Mucosa of descending colon (tissue), 3 donors: ENCODE measurements at regions not wholly inside any gene's neighbourhood (a gene's known extent, or its start where the extent isn't known, plus 50 kb on each side); places are given as distances from the start of the nearest gene placed in this dataset.

Experiments
- ATAC-seq: fragments of 200-7000 bp; cut with Tn5 transposase; one replicate; pipeline ENCODE4 v1.9.1; 2020; ENCODE audit warnings: mild to moderate bottlenecking, moderate library complexity
- DNase-seq, 3 donors: peaks; one replicate each; pipeline ENCODE4 v3.0.0-alpha.2; 2020
- H3K36me3 ChIP-seq: fragments of 200-600 bp; one replicate; pipeline ENCODE4 v1.8.0; 2021; ENCODE audit warnings: low read depth, mild to moderate bottlenecking
- H3K4me1 ChIP-seq: fragments of 200-600 bp; one replicate; pipeline ENCODE4 v1.8.0; 2021; ENCODE audit warnings: low read depth, mild to moderate bottlenecking
- H3K4me3 ChIP-seq: fragments of 200-600 bp; one replicate; pipeline ENCODE4 v1.8.0; 2021; ENCODE audit warnings: mild to moderate bottlenecking
- H3K9me3 ChIP-seq: fragments of 200-600 bp; one replicate; pipeline ENCODE4 v1.8.0; 2021; ENCODE audit warnings: mild to moderate bottlenecking
- CTCF ChIP-seq: fragments of 200-600 bp; IDR thresholded peaks from one replicate; pipeline ENCODE4 v1.8.0; 2022; ENCODE audit warnings: antibody characterized with exemption, mild to moderate bottlenecking
- intact Hi-C, 2 donors: fragments of 100-400 bp; cut with DNase I in 1 of 2; cut with micrococcal nuclease in 1 of 2; formaldehyde crosslinking; loops; one replicate each; pipeline versions ENCODE4 v1.11.0 to v1.11.1; 2022; cut with DNase I, micrococcal nuclease
- donor health status: DM: no; HTN: no; CAD: no; lungs with moderate emphysema.
- donor health status: DM: no; HTN: no; CAD: no.
- donor health status: DM: no; HTN: yes; CAD: no.

- no peaks in the 10 kb centered on the region for H3K9me3 ChIP-seq
- no peaks in the 10 kb centered on the region for H3K36me3 ChIP-seq
- intact Hi-C loops = no loop called here
- TF ChIP-seq CTCF = no peak
- no peaks in the 10 kb centered on the region for H3K4me1 ChIP-seq
- ATAC-seq (peak; percentile 65), DNase-seq (no peak)
- no peak overlapping the region for H3K4me3 ChIP-seq
Measured at GRCh38 chr2:51697095-51697494, 665.2 kb upstream of the NRXN1 start.

- Histone ChIP-seq H3K4me3 (no peak overlapping the region), H3K9me3 (no peaks in the 10 kb centered on the region), H3K36me3 (no peaks in the 10 kb centered on the region), H3K4me1 (no peaks in the 10 kb centered on the region)
- intact Hi-C loops = no loop called here
- no peak for ATAC-seq
- no peak for DNase-seq
- no peak for TF ChIP-seq CTCF
Measured at GRCh38 chr2:51695531-51695930, 663.6 kb upstream of the NRXN1 start.

- intact Hi-C loops = no loop called here
- Histone ChIP-seq H3K4me3 (no peak overlapping the region), H3K4me1 (no peaks in the 10 kb centered on the region), H3K9me3 (no peaks in the 10 kb centered on the region), H3K36me3 (no peaks in the 10 kb centered on the region)
- no peak for TF ChIP-seq CTCF
- DNase-seq (no peak), ATAC-seq (no peak)
Measured at GRCh38 chr2:51693640-51694039, 661.7 kb upstream of the NRXN1 start.

- no peaks in the 10 kb centered on the region for H3K4me1 ChIP-seq
- ATAC-seq (no peak), DNase-seq (no peak)
- intact Hi-C loops = no loop called here
- TF ChIP-seq CTCF = no peak
- H3K36me3 ChIP-seq = no peaks in the 10 kb centered on the region
- peaks cover under 1% of the 10 kb centered on the region for H3K9me3 ChIP-seq
- no peak overlapping the region for H3K4me3 ChIP-seq
Measured at GRCh38 chr2:51681854-51682253, 649.9 kb upstream of the NRXN1 start.

- intact Hi-C loops = no loop called here
- no peaks in the 10 kb centered on the region for H3K4me1 ChIP-seq
- H3K9me3 ChIP-seq = no peaks in the 10 kb centered on the region
- no peak for TF ChIP-seq CTCF
- DNase-seq = no peak
- no peak overlapping the region for H3K4me3 ChIP-seq
- H3K36me3 ChIP-seq = no peaks in the 10 kb centered on the region
- no peak for ATAC-seq
Measured at GRCh38 chr2:51673628-51674027, 641.7 kb upstream of the NRXN1 start.

- DNase-seq (no peak), ATAC-seq (no peak)
- no peak for TF ChIP-seq CTCF
- Histone ChIP-seq H3K36me3 (no peaks in the 10 kb centered on the region), H3K9me3 (no peaks in the 10 kb centered on the region), H3K4me3 (no peak overlapping the region), H3K4me1 (no peaks in the 10 kb centered on the region)
- intact Hi-C loops = no loop called here
Measured at GRCh38 chr2:51667679-51668078, 635.7 kb upstream of the NRXN1 start.
